H1 (cell line): ENCODE measurements at regions not wholly inside any gene's neighbourhood (a gene's known extent, or its start where the extent isn't known, plus 50 kb on each side); places are given as distances from the start of the nearest gene placed in this dataset.

Experiments
- CTCF ChIA-PET: fragments of 300-600 bp; sonication (Branson Sonifier 250); formaldehyde crosslinking; loops from one replicate; lab custom pipeline; 2021; ENCODE audit not compliant: partially characterized antibody; lab: Charles Lee
- POLR2A ChIA-PET: fragments of 300-600 bp; sonication (Branson Sonifier 250); formaldehyde crosslinking; loops from one replicate; lab custom pipeline; 2021; ENCODE audit warnings: inconsistent platforms; ENCODE audit not compliant: partially characterized antibody; lab: Charles Lee
- DNase-seq, 2 experiments: peaks; one replicate each; pipeline versions ENCODE4 v3.0.0 to v3.0.0-alpha.2; 2010 to 2022; ENCODE audit warnings: low spot score in 2 of 2, low read depth in 1 of 2, mixed read lengths in 1 of 2
- FAIRE-seq: peaks from 2 replicates; lab custom pipeline; 2011; peaks lifted over from hg19 to GRCh38; lab: Jason Lieb, UNC
- H2AFZ ChIP-seq: 2 replicates; pipeline ENCODE4 v1.8.1; 2012; ENCODE audit warnings: low read length, inconsistent platforms
- H2AK5ac ChIP-seq: 2 replicates; pipeline ENCODE4 v1.6.1; 2013; ENCODE audit warnings: low read depth, low read length
- H2BK120ac ChIP-seq: replicated peaks from 2 replicates; pipeline ENCODE3; 2013; ENCODE audit warnings: low read depth, low read length, inconsistent platforms
- H2BK12ac ChIP-seq: 2 replicates; pipeline ENCODE4 v1.6.1; 2013; ENCODE audit warnings: low read depth, low read length
- H2BK15ac ChIP-seq: 2 replicates; pipeline ENCODE4 v1.6.1; 2013; ENCODE audit warnings: low read length
- H2BK20ac ChIP-seq: 2 replicates; pipeline ENCODE4 v1.6.1; 2013; ENCODE audit warnings: low read length
- H2BK5ac ChIP-seq: 2 replicates; pipeline ENCODE4 v1.6.1; 2013; ENCODE audit warnings: low read depth, low read length
- H3K14ac ChIP-seq: 2 replicates; pipeline ENCODE4 v1.6.1; 2013; ENCODE audit warnings: inconsistent platforms; ENCODE audit not compliant: insufficient read length
- H3K18ac ChIP-seq: 2 replicates; pipeline ENCODE4 v1.6.1; 2013; ENCODE audit warnings: low read length; ENCODE audit errors: extremely low read depth
- H3K23ac ChIP-seq: 2 replicates; pipeline ENCODE4 v1.6.1; 2013; ENCODE audit warnings: inconsistent platforms; ENCODE audit not compliant: insufficient read length
- H3K23me2 ChIP-seq: 2 replicates; pipeline ENCODE4 v1.6.1; 2013; ENCODE audit warnings: low read depth, low read length
- H3K27ac ChIP-seq: 2 replicates; pipeline ENCODE4 v1.6.1; 2011; ENCODE audit warnings: low read depth, low read length, inconsistent platforms
- H3K27me3 ChIP-seq, 4 experiments: replicated peaks in 1 of 4; 1 replicate in 1 of 4; 2 replicates in 3 of 4; pipeline versions ENCODE4 v1.6.1 to v1.8.1; 2011 to 2013; ENCODE audit warnings: low read length in 3 of 4, mild to moderate bottlenecking in 3 of 4, inconsistent platforms in 2 of 4, mixed read lengths in 2 of 4, moderate library complexity in 1 of 4; ENCODE audit not compliant: control insufficient read depth in 3 of 4, insufficient read depth in 3 of 4; ENCODE audit errors: extremely low read depth in 1 of 4
- H3K36me3 ChIP-seq, 4 experiments: 2 replicates each; pipeline versions ENCODE4 v1.6.1 to v1.8.1; 2011 to 2013; ENCODE audit warnings: mild to moderate bottlenecking in 4 of 4, low read length in 3 of 4, moderate library complexity in 2 of 4, control low read depth in 1 of 4, inconsistent platforms in 1 of 4; ENCODE audit not compliant: insufficient read depth in 4 of 4, control insufficient read depth in 2 of 4
- H3K4ac ChIP-seq: replicated peaks from 2 replicates; pipeline ENCODE3; 2013; ENCODE audit warnings: low read length, low read depth, mixed read lengths, inconsistent platforms; ENCODE audit not compliant: insufficient read length
- H3K4me1 ChIP-seq, 4 experiments: replicated peaks in 1 of 4; 1 replicate in 1 of 4; 2 replicates in 3 of 4; pipeline versions ENCODE4 v1.6.1 to v1.8.1; 2011 to 2013; ENCODE audit warnings: low read length in 3 of 4, inconsistent platforms in 2 of 4, mixed read lengths in 1 of 4; ENCODE audit not compliant: insufficient read depth in 4 of 4, control insufficient read depth in 3 of 4
- H3K4me2 ChIP-seq, 2 experiments: 2 replicates each; pipeline versions ENCODE4 v1.6.1 to v1.8.1; 2011 to 2013; ENCODE audit warnings: low read depth in 2 of 2, low read length in 2 of 2, control low read depth in 1 of 2, inconsistent platforms in 1 of 2, mild to moderate bottlenecking in 1 of 2; ENCODE audit not compliant: insufficient read depth in 1 of 2
- H3K4me3 ChIP-seq, 4 experiments: fragments of 200-600, 300-600 bp in 1 of 4; sonication (generic), shearing (Covaris generic), sonication (Bioruptor Twin) in 1 of 4; 2 replicates each; pipeline versions ENCODE4 v1.5.1 to v1.8.1; 2011 to 2016; ENCODE audit warnings: low read length in 4 of 4, low read depth in 3 of 4, control low read depth in 2 of 4, inconsistent platforms in 2 of 4, mild to moderate bottlenecking in 2 of 4, mixed read lengths in 1 of 4, moderate library complexity in 1 of 4; ENCODE audit not compliant: insufficient read depth in 2 of 4; ENCODE audit errors: extremely low read depth in 1 of 4
- H3K56ac ChIP-seq: replicated peaks from 2 replicates; pipeline ENCODE3; 2013; ENCODE audit warnings: low read depth, mild to moderate bottlenecking, mixed read lengths, low read length, inconsistent platforms; ENCODE audit not compliant: insufficient read length
- H3K79me1 ChIP-seq: 2 replicates; pipeline ENCODE4 v1.6.1; 2013; ENCODE audit warnings: low read depth, low read length, control low read depth
- H3K79me2 ChIP-seq, 2 experiments: 2 replicates each; pipeline versions ENCODE4 v1.6.1 to v1.8.1; 2012 to 2013; ENCODE audit warnings: low read length in 2 of 2, mild to moderate bottlenecking in 2 of 2, inconsistent platforms in 1 of 2; ENCODE audit not compliant: insufficient read depth in 2 of 2, control insufficient read depth in 1 of 2
- H3K9ac ChIP-seq, 4 experiments: replicated peaks in 1 of 4; 1 replicate in 1 of 4; 2 replicates in 3 of 4; pipeline versions ENCODE4 v1.6.1 to v1.8.1; 2011 to 2013; ENCODE audit warnings: low read depth in 3 of 4, low read length in 3 of 4, control low read depth in 2 of 4, mild to moderate bottlenecking in 2 of 4, moderate library complexity in 2 of 4, inconsistent platforms in 1 of 4; ENCODE audit errors: extremely low read depth in 1 of 4
- H3K9me3 ChIP-seq, 2 experiments: 2 replicates each; pipeline versions ENCODE4 v1.6.1 to v1.8.1; 2012 to 2013; ENCODE audit warnings: mild to moderate bottlenecking in 2 of 2, moderate library complexity in 2 of 2, control low read depth in 1 of 2, inconsistent platforms in 1 of 2, low read depth in 1 of 2, low read length in 1 of 2, mixed read lengths in 1 of 2; ENCODE audit not compliant: insufficient read depth in 2 of 2
- H4K20me1 ChIP-seq, 2 experiments: replicated peaks in 1 of 2; 2 replicates each; pipeline versions ENCODE3 to v1.8.1; 2011 to 2013; ENCODE audit warnings: inconsistent platforms in 2 of 2, low read length in 2 of 2, mild to moderate bottlenecking in 1 of 2; ENCODE audit not compliant: insufficient read depth in 2 of 2, control insufficient read depth in 1 of 2
- H4K5ac ChIP-seq: 2 replicates; pipeline ENCODE4 v1.6.1; 2013; ENCODE audit warnings: low read length, low read depth, mixed read lengths, inconsistent platforms; ENCODE audit not compliant: insufficient read length
- H4K8ac ChIP-seq: 2 replicates; pipeline ENCODE4 v1.8.0; 2013; ENCODE audit warnings: mild to moderate bottlenecking, moderate library complexity, low read length, inconsistent platforms; ENCODE audit not compliant: insufficient read depth; ENCODE audit errors: extremely low read depth
- H4K91ac ChIP-seq: replicated peaks from 2 replicates; pipeline ENCODE3; 2013; ENCODE audit warnings: low read length, mixed read lengths, inconsistent platforms; ENCODE audit not compliant: insufficient read length
- ATF3 ChIP-seq: IDR thresholded peaks from 2 replicates; pipeline ENCODE4 v1.6.1; 2011; ENCODE audit warnings: low read depth, mild to moderate bottlenecking, low read length; ENCODE audit not compliant: insufficient read depth
- BACH1 ChIP-seq: IDR thresholded peaks from 2 replicates; pipeline ENCODE4 v1.6.1; 2012; ENCODE audit warnings: low read length, improper control_type of control experiment
- CBX8 ChIP-seq: fragments of 300-800, 300-1000 bp; sonication (generic); IDR thresholded peaks from 2 replicates; pipeline ENCODE4 v1.7.1; 2016; ENCODE audit warnings: low read depth, low read length, borderline replicate concordance
- CTCF ChIP-seq, 3 experiments: IDR thresholded peaks; 1 replicate in 2 of 3; 2 replicates in 1 of 3; pipeline versions ENCODE4 v1.5.1 to v1.6.1; 2011; ENCODE audit warnings: low read length in 3 of 3, mild to moderate bottlenecking in 3 of 3, inconsistent platforms in 2 of 3, low read depth in 1 of 3, moderate library complexity in 1 of 3; ENCODE audit not compliant: insufficient read depth in 1 of 3; ENCODE audit errors: control extremely low read depth in 1 of 3
- MAX ChIP-seq: IDR thresholded peaks from 2 replicates; pipeline ENCODE4 v1.6.1; 2012; ENCODE audit warnings: inconsistent platforms
- RAD21 ChIP-seq, 2 experiments: IDR thresholded peaks in 1 of 2; conservative IDR thresholded peaks in 1 of 2; 2 replicates each; pipeline ENCODE4 v1.6.1; 2011; ENCODE audit warnings: low read depth in 2 of 2, low read length in 2 of 2, improper control_type of control experiment in 1 of 2, inconsistent platforms in 1 of 2, mild to moderate bottlenecking in 1 of 2, moderate library complexity in 1 of 2
- whole genome bisulfite sequencing, 2 experiments: shearing (Covaris generic) in 1 of 2; methylation state at CpG; one replicate each; pipeline versions ENCODE4 v1.1.6 to v1.1.7; 2013 to 2015; ENCODE audit warnings: low lambda C conversion rate in 2 of 2, mixed read lengths in 2 of 2, inconsistent platforms in 1 of 2, low coverage in 1 of 2, missing lambda C conversion rate in 1 of 2; ENCODE audit not compliant: insufficient replicate concordance in 2 of 2, insufficient coverage in 1 of 2, insufficient read length in 1 of 2; ENCODE audit errors: extremely low coverage in 1 of 2, missing lambda C conversion rate in 1 of 2; 5-methylcytosine and 5-hydroxymethylcytosine counted together

GRCh38 chr5:174935854-174936474 is 211.6 kb downstream of the MSX2 start:
- no peak overlapping the region for H2BK5ac ChIP-seq
- H3K36me3 ChIP-seq = no peaks in the 10 kb centered on the region
- H4K8ac ChIP-seq = no peak overlapping the region
- H3K23ac ChIP-seq = no peak overlapping the region
- no peaks in the 10 kb centered on the region for H3K79me2 ChIP-seq
- H3K9me3 ChIP-seq = no peaks in the 10 kb centered on the region
- no peaks in the 10 kb centered on the region for H3K23me2 ChIP-seq
- peak; percentile 97 for FAIRE-seq
- no peak overlapping the region for H3K4me2 ChIP-seq
- H3K27me3 ChIP-seq = no peaks in the 10 kb centered on the region
- no peak overlapping the region for H3K4ac ChIP-seq
- no peak overlapping the region for H4K5ac ChIP-seq
- no peak overlapping the region for H3K18ac ChIP-seq
- no peak overlapping the region for H3K14ac ChIP-seq
- ChIA-PET CTCF (interaction anchor here (0.6 to 7.1 kb wide), 19 partner anchors 8 to 657 kb away, joined by 3 to 95 read pairs (median 4); no protein-coding TSS in a partner anchor), POLR2A (no interaction called here)
- H3K56ac ChIP-seq = no peak overlapping the region
- no peak overlapping the region for H2BK12ac ChIP-seq
- no peak overlapping the region for H4K91ac ChIP-seq
- 35% methylated on average over 9 of the region's 9 CpGs; no CpG with 5 or more reads in 1 of the 2 experiments for WGBS, 2 experiments
- H2BK20ac ChIP-seq = no peak overlapping the region
- no peak overlapping the region for H2BK120ac ChIP-seq
- H3K9ac ChIP-seq = no peak overlapping the region
- H2AFZ ChIP-seq = peak overlapping the region; percentile 80; the same call in 1 of the 2 replicates
- DNase-seq = peak; percentile 57 to 90
- no peaks in the 10 kb centered on the region for H4K20me1 ChIP-seq
- peak; percentile 97 for TF ChIP-seq RAD21 (IDR thresholded peaks at IDR 0.05 in 1 of 2, conservative IDR thresholded peaks at IDR 0.05 in 1 of 2; ENCODE audit: low read depth in 2 of 2, low read length in 2 of 2)
- no peak for TF ChIP-seq ATF3
- peak; percentile 60 for TF ChIP-seq BACH1
- peak; percentile 92 to 95 (median 94) for TF ChIP-seq CTCF (IDR thresholded peaks at IDR 0.05; ENCODE audit: control extremely low read depth in 1 of 3, insufficient read depth in 1 of 3, low read depth in 1 of 3, low read length in 3 of 3)
- no peak for TF ChIP-seq CBX8
- TF ChIP-seq MAX = peak; percentile 29; the same call in 1 of the 2 replicates
- H3K4me3 ChIP-seq = no peak overlapping the region
- H2AK5ac ChIP-seq = no peak overlapping the region
- no peak overlapping the region for H2BK15ac ChIP-seq
- H3K4me1 ChIP-seq = no peaks in the 10 kb centered on the region
- no peak overlapping the region for H3K27ac ChIP-seq
- no peaks in the 10 kb centered on the region for H3K79me1 ChIP-seq
